ENCODE measurements at regions not wholly inside any gene's neighbourhood (a gene's known extent, or its start where the extent isn't known, plus 50 kb on each side); places are given as distances from the start of the nearest gene placed in this dataset.

GRCh38 chr7:152969335-152969734 lies 209.8 kb downstream of the ACTR3B start:
- no peaks in the 10 kb centered on the region for H3K27me3 ChIP-seq (replicated peaks)
- TF ChIP-seq CTCF (IDR thresholded peaks at IDR 0.05; ENCODE audit: low read depth, low read length, missing control alignments), result no peak
- no peak overlapping the region for H3K27ac ChIP-seq
- H3K36me3 ChIP-seq (replicated peaks), result no peaks in the 10 kb centered on the region
- DNase-seq, result no peak
- no peak overlapping the region for H3K4me3 ChIP-seq (ENCODE audit: low read depth, low read length)
- in situ Hi-C loops (cut with HindIII; ENCODE audit: low pct_ligation_motif_present, low sequenced_read_pairs), result no loop called here

- Histone ChIP-seq H3K36me3 (replicated peaks) (no peaks in the 10 kb centered on the region), H3K4me3 (ENCODE audit: low read depth, low read length) (no peak overlapping the region), H3K27me3 (replicated peaks) (no peaks in the 10 kb centered on the region), H3K27ac (no peak overlapping the region)
- in situ Hi-C loops (cut with HindIII; ENCODE audit: low pct_ligation_motif_present, low sequenced_read_pairs), result no loop called here
- no peak for DNase-seq
- no peak for TF ChIP-seq CTCF (IDR thresholded peaks at IDR 0.05; ENCODE audit: low read depth, low read length, missing control alignments)
Measured at GRCh38 chr7:152969839-152970238, 210.3 kb downstream of the ACTR3B start.

GRCh38 chr7:152970481-152970880 lies 210.9 kb downstream of the ACTR3B start:
- H3K27me3 ChIP-seq (replicated peaks), result no peaks in the 10 kb centered on the region
- TF ChIP-seq CTCF (IDR thresholded peaks at IDR 0.05; ENCODE audit: low read depth, low read length, missing control alignments), result no peak
- DNase-seq, result no peak
- in situ Hi-C loops (cut with HindIII; ENCODE audit: low pct_ligation_motif_present, low sequenced_read_pairs), result no loop called here
- no peak overlapping the region for H3K27ac ChIP-seq
- H3K36me3 ChIP-seq (replicated peaks), result no peaks in the 10 kb centered on the region
- H3K4me3 ChIP-seq (ENCODE audit: low read depth, low read length), result no peak overlapping the region

- in situ Hi-C loops (cut with HindIII; ENCODE audit: low pct_ligation_motif_present, low sequenced_read_pairs), result no loop called here
- H3K4me3 ChIP-seq (ENCODE audit: low read depth, low read length), result no peak overlapping the region
- no peak for TF ChIP-seq CTCF (IDR thresholded peaks at IDR 0.05; ENCODE audit: low read depth, low read length, missing control alignments)
Measured at GRCh38 chr7:152974577-152974976, 215.0 kb downstream of the ACTR3B start.

GRCh38 chr7:152975076-152975475 lies 215.5 kb downstream of the ACTR3B start:
- H3K36me3 ChIP-seq (replicated peaks), result no peaks in the 10 kb centered on the region
- no peaks in the 10 kb centered on the region for H3K27me3 ChIP-seq (replicated peaks)
- H3K27ac ChIP-seq, result no peak overlapping the region
- in situ Hi-C loops (cut with HindIII; ENCODE audit: low pct_ligation_motif_present, low sequenced_read_pairs), result no loop called here
- no peak for TF ChIP-seq CTCF (IDR thresholded peaks at IDR 0.05; ENCODE audit: low read depth, low read length, missing control alignments)
- DNase-seq, result no peak
- no peak overlapping the region for H3K4me3 ChIP-seq (ENCODE audit: low read depth, low read length)

More at GRCh38 chr7:152974577-152974976, 215.0 kb downstream of the ACTR3B start:
- Histone ChIP-seq H3K36me3 (replicated peaks) (no peaks in the 10 kb centered on the region), H3K27ac (no peak overlapping the region), H3K27me3 (replicated peaks) (no peaks in the 10 kb centered on the region)
- no peak for DNase-seq

- TF ChIP-seq CTCF (IDR thresholded peaks at IDR 0.05; ENCODE audit: low read depth, low read length, missing control alignments), result no peak
- in situ Hi-C loops (cut with HindIII; ENCODE audit: low pct_ligation_motif_present, low sequenced_read_pairs), result no loop called here
- no peak for DNase-seq
- Histone ChIP-seq H3K27me3 (replicated peaks) (no peaks in the 10 kb centered on the region), H3K4me3 (ENCODE audit: low read depth, low read length) (no peak overlapping the region), H3K27ac (no peak overlapping the region), H3K36me3 (replicated peaks) (no peaks in the 10 kb centered on the region)
Measured at GRCh38 chr7:152979376-152979775, 219.8 kb downstream of the ACTR3B start.

Measured in brain microvascular endothelial cell (primary cell).